ENCODE measurements at regions not wholly inside any gene's neighbourhood (a gene's known extent, or its start where the extent isn't known, plus 50 kb on each side); places are given as distances from the start of the nearest gene placed in this dataset.

GRCh38 chr3:130266817-130267216 is 78.7 kb upstream of the COL6A5 start:
- H3K4me3 ChIP-seq: no peak overlapping the region
- no peak overlapping the region for H3K27ac ChIP-seq
- peaks cover 0 to 5% (median 0%) of the 10 kb centered on the region in 4 donors for H3K27me3 ChIP-seq
- no peak for DNase-seq
- intact Hi-C loops (cut with DNase I): no loop called here
- H3K36me3 ChIP-seq: no peaks in the 10 kb centered on the region
- H3K4me1 ChIP-seq: no peaks in the 10 kb centered on the region
- H3K9me3 ChIP-seq: no peaks in the 10 kb centered on the region
- TF ChIP-seq POLR2A (IDR thresholded peaks at IDR 0.05): no peak
- no peak for TF ChIP-seq CTCF (IDR thresholded peaks at IDR 0.05)

- DNase-seq: no peak
- WGBS, 2 donors: 6 to 10% methylated on average over 8 of the region's 8 CpGs
- no peak overlapping the region for H3K4me3 ChIP-seq
- H3K4me1 ChIP-seq: peaks cover 0 to 7% (median 0%) of the 10 kb centered on the region in 3 donors
- H3K36me3 ChIP-seq: no peaks in the 10 kb centered on the region
- intact Hi-C loops (cut with DNase I): no loop called here
- no peak for TF ChIP-seq POLR2A (IDR thresholded peaks at IDR 0.05)
- TF ChIP-seq CTCF (IDR thresholded peaks at IDR 0.05): peak; percentile 33 to 81 (median 60)
- H3K27me3 ChIP-seq: no peaks in the 10 kb centered on the region
- no peaks in the 10 kb centered on the region for H3K9me3 ChIP-seq
- no peak overlapping the region for H3K27ac ChIP-seq
Measured at GRCh38 chr3:130276203-130276803, 69.2 kb upstream of the COL6A5 start.

GRCh38 chr3:130288670-130289069 is 56.8 kb upstream of the COL6A5 start:
- no peak for DNase-seq
- H3K27me3 ChIP-seq: no peaks in the 10 kb centered on the region
- H3K9me3 ChIP-seq: no peaks in the 10 kb centered on the region
- intact Hi-C loops (cut with DNase I): no loop called here
- H3K4me1 ChIP-seq: no peaks in the 10 kb centered on the region
- TF ChIP-seq CTCF (IDR thresholded peaks at IDR 0.05) (no peak), POLR2A (IDR thresholded peaks at IDR 0.05) (no peak)
- 87 to 92% methylated on average over 1 of the region's 1 CpG for WGBS, 2 donors
- no peaks in the 10 kb centered on the region for H3K36me3 ChIP-seq
- H3K27ac ChIP-seq: no peak overlapping the region
- H3K4me3 ChIP-seq: no peak overlapping the region

- H3K27me3 ChIP-seq: no peaks in the 10 kb centered on the region
- no peak overlapping the region for H3K4me3 ChIP-seq
- no peak for DNase-seq
- no peaks in the 10 kb centered on the region for H3K36me3 ChIP-seq
- no peak overlapping the region for H3K27ac ChIP-seq
- intact Hi-C loops (cut with DNase I): no loop called here
- H3K4me1 ChIP-seq: no peaks in the 10 kb centered on the region
- H3K9me3 ChIP-seq: no peaks in the 10 kb centered on the region
- TF ChIP-seq POLR2A (IDR thresholded peaks at IDR 0.05): no peak
- TF ChIP-seq CTCF (IDR thresholded peaks at IDR 0.05): no peak
- 69 to 74% methylated on average over 2 of the region's 2 CpGs for WGBS, 2 donors
Measured at GRCh38 chr3:130291148-130291547, 54.3 kb upstream of the COL6A5 start.

GRCh38 chr3:130293247-130293646 is 52.2 kb upstream of the COL6A5 start:
- intact Hi-C loops (cut with DNase I): no loop called here
- Histone ChIP-seq H3K4me3 (no peak overlapping the region), H3K27me3 (no peaks in the 10 kb centered on the region), H3K4me1 (no peaks in the 10 kb centered on the region), H3K9me3 (no peaks in the 10 kb centered on the region), H3K27ac (no peak overlapping the region), H3K36me3 (no peaks in the 10 kb centered on the region)
- TF ChIP-seq CTCF (IDR thresholded peaks at IDR 0.05): no peak
- TF ChIP-seq POLR2A (IDR thresholded peaks at IDR 0.05): no peak
- no peak for DNase-seq

Small RNA genes in the stretch of these regions (small RNA-seq; reads per million reads assigned to genes)
- gene ENPP7P3 (0 reads per million in 4 donors), gene SNRPCP8 (0 reads per million in 4 donors)
